Caco-2 (cell line): ENCODE measurements at regions not wholly inside any gene's neighbourhood (a gene's known extent, or its start where the extent isn't known, plus 50 kb on each side); places are given as distances from the start of the nearest gene placed in this dataset.

Experiments
- BruUV-seq: library from RNA; stranded (reverse); fragments of 400-500 nt; replicated peaks from 2 replicates; lab custom pipeline; 2021; lab: Mats Ljungman, UMichigan
- CTCF ChIA-PET: fragments of 300-600 bp; sonication (Branson Sonifier 250); formaldehyde crosslinking; loops from one replicate; lab custom pipeline; 2022; ENCODE audit warnings: antibody characterized with exemption; lab: Charles Lee
- POLR2A ChIA-PET: fragments of 300-600 bp; sonication (Branson Sonifier 250); formaldehyde crosslinking; loops from one replicate; lab custom pipeline; 2022; ENCODE audit warnings: antibody characterized with exemption; lab: Charles Lee
- DNase-seq, 2 experiments: peaks; one replicate each; pipeline versions ENCODE4 v3.0.0 to v3.0.0-alpha.2; 2020 to 2022
- H3K27me3 ChIP-seq: replicated peaks from 2 replicates; pipeline ENCODE4 v1.6.0; 2011; ENCODE audit warnings: low read length; ENCODE audit not compliant: control insufficient read depth, insufficient read depth
- H3K36me3 ChIP-seq: 2 replicates; pipeline ENCODE4 v1.5.1; 2011; ENCODE audit warnings: low read length; ENCODE audit not compliant: control insufficient read depth, insufficient read depth
- H3K4me1 ChIP-seq: fragments of 250-450 bp; sonication (Bioruptor Pico); 2 replicates; pipeline ENCODE4 v1.5.1; 2020; ENCODE audit warnings: mild to moderate bottlenecking
- H3K4me3 ChIP-seq: 2 replicates; pipeline ENCODE4 v1.5.1; 2011; ENCODE audit warnings: low read depth, mild to moderate bottlenecking, control low read depth, low read length
- H3K9me3 ChIP-seq: fragments of 250-450 bp; sonication (Bioruptor Pico); 2 replicates; pipeline ENCODE4 v1.5.1; 2020; ENCODE audit warnings: mild to moderate bottlenecking, moderate library complexity
- H3K27ac Mint-ChIP-seq: one replicate; pipeline ENCODE4 v1.8.0; 2022; ENCODE audit warnings: mixed read lengths; ENCODE audit not compliant: unreplicated experiment
- H3K27me3 Mint-ChIP-seq: one replicate; pipeline ENCODE4 v1.8.0; 2022; ENCODE audit warnings: mixed read lengths; ENCODE audit not compliant: insufficient read depth, unreplicated experiment
- H3K36me3 Mint-ChIP-seq: one replicate; pipeline ENCODE4 v1.8.0; 2022; ENCODE audit warnings: mild to moderate bottlenecking, mixed read lengths; ENCODE audit not compliant: insufficient read depth, unreplicated experiment
- H3K4me1 Mint-ChIP-seq: one replicate; pipeline ENCODE4 v1.8.0; 2022; ENCODE audit warnings: low read depth, mixed read lengths; ENCODE audit not compliant: unreplicated experiment
- H3K4me3 Mint-ChIP-seq: one replicate; pipeline ENCODE4 v1.8.0; 2022; ENCODE audit warnings: mild to moderate bottlenecking, moderate library complexity, mixed read lengths; ENCODE audit not compliant: unreplicated experiment
- H3K9me3 Mint-ChIP-seq: one replicate; pipeline ENCODE4 v1.8.0; 2022; ENCODE audit warnings: mixed read lengths; ENCODE audit not compliant: unreplicated experiment
- CTCF ChIP-seq, 2 experiments: fragments of 200-600 bp in 1 of 2; IDR thresholded peaks; 1 replicate in 1 of 2; 2 replicates in 1 of 2; pipeline versions ENCODE4 v1.5.1 to v1.8.0; 2011 to 2022; ENCODE audit warnings: antibody characterized with exemption in 1 of 2, control low read depth in 1 of 2, inconsistent platforms in 1 of 2, low read depth in 1 of 2, low read length in 1 of 2, mild to moderate bottlenecking in 1 of 2, moderate library complexity in 1 of 2; ENCODE audit not compliant: insufficient read depth in 1 of 2, severe bottlenecking in 1 of 2, unreplicated experiment in 1 of 2
- intact Hi-C: fragments of 100-400 bp; cut with micrococcal nuclease; formaldehyde crosslinking; loops from one replicate; pipeline ENCODE4 v1.10.0; 2022; ENCODE audit not compliant: unreplicated experiment

- Mint-ChIP-seq H3K36me3 (no peaks in the 10 kb centered on the region), H3K9me3 (no peaks in the 10 kb centered on the region), H3K27me3 (peaks cover 6% of the 10 kb centered on the region), H3K27ac (no peak overlapping the region), H3K4me3 (no peak overlapping the region), H3K4me1 (no peaks in the 10 kb centered on the region)
- CTCF ChIA-PET, result no interaction called here
- Histone ChIP-seq H3K4me3 (no peak overlapping the region), H3K36me3 (no peaks in the 10 kb centered on the region), H3K27me3 (no peaks in the 10 kb centered on the region), H3K9me3 (no peaks in the 10 kb centered on the region), H3K4me1 (no peaks in the 10 kb centered on the region)
- POLR2A ChIA-PET, result no interaction called here
- no TSS peak for BruUV-seq
- DNase-seq, result no peak
- intact Hi-C loops, result no loop called here
- no peak for TF ChIP-seq CTCF (IDR thresholded peaks at IDR 0.05; ENCODE audit: insufficient read depth in 1 of 2, low read depth in 1 of 2, low read length in 1 of 2, severe bottlenecking in 1 of 2, unreplicated experiment in 1 of 2)
These were observed 181.0 kb upstream of the GRIP1 start for GRCh38 chr12:66859751-66860440.

GRCh38 chr12:66860752-66861750 lies 182.2 kb upstream of the GRIP1 start:
- intact Hi-C loops, result loop anchor here (1.0 kb wide), 3 partner anchors 146 to 509 kb away; no protein-coding TSS in a partner anchor

More at GRCh38 chr12:66860752-66861750, 182.2 kb upstream of the GRIP1 start:
- POLR2A ChIA-PET, result no interaction called here
- no peaks in the 10 kb centered on the region for H3K36me3 Mint-ChIP-seq
- H3K9me3 ChIP-seq, result no peaks in the 10 kb centered on the region
- no peaks in the 10 kb centered on the region for H3K36me3 ChIP-seq
- CTCF ChIA-PET, result interaction anchor here (1.0 kb wide), 1 partner anchor 172 kb away, joined by 4 read pairs; no protein-coding TSS in a partner anchor
- H3K27ac Mint-ChIP-seq, result no peak overlapping the region
- peak; percentile 85 to 88 for TF ChIP-seq CTCF (IDR thresholded peaks at IDR 0.05; ENCODE audit: insufficient read depth in 1 of 2, low read depth in 1 of 2, low read length in 1 of 2, severe bottlenecking in 1 of 2, unreplicated experiment in 1 of 2)
- DNase-seq, result peak; percentile 48 to 64
- no TSS peak for BruUV-seq
- no peak overlapping the region for H3K4me3 ChIP-seq
- peaks cover 11% of the 10 kb centered on the region for H3K27me3 Mint-ChIP-seq
- no peaks in the 10 kb centered on the region for H3K4me1 Mint-ChIP-seq
- H3K9me3 Mint-ChIP-seq, result no peaks in the 10 kb centered on the region
- no peaks in the 10 kb centered on the region for H3K27me3 ChIP-seq
- H3K4me1 ChIP-seq, result no peaks in the 10 kb centered on the region
- H3K4me3 Mint-ChIP-seq, result no peak overlapping the region
